Upper lobe of right lung (tissue), 1 donor: ENCODE measurements at regions not wholly inside any gene's neighbourhood (a gene's known extent, or its start where the extent isn't known, plus 50 kb on each side); places are given as distances from the start of the nearest gene placed in this dataset.

Experiments used
- ATAC-seq: fragments of 200-7000 bp; cut with Tn5 transposase; one replicate; pipeline ENCODE4 v1.9.1; 2020; ENCODE audit warnings: mild to moderate bottlenecking, moderate library complexity
- DNase-seq: peaks from one replicate; pipeline ENCODE4 v3.0.0-alpha.2; 2020
- H3K27ac ChIP-seq: fragments of 200-600 bp; one replicate; pipeline ENCODE4 v1.8.0; 2022
- H3K27me3 ChIP-seq: fragments of 200-600 bp; one replicate; pipeline ENCODE4 v1.8.0; 2022; ENCODE audit warnings: mild to moderate bottlenecking
- H3K36me3 ChIP-seq: fragments of 200-600 bp; one replicate; pipeline ENCODE4 v1.8.0; 2022
- H3K4me1 ChIP-seq: fragments of 200-600 bp; one replicate; pipeline ENCODE4 v1.8.0; 2022
- H3K4me3 ChIP-seq: fragments of 200-600 bp; one replicate; pipeline ENCODE4 v1.8.0; 2022; ENCODE audit warnings: mild to moderate bottlenecking
- H3K9me3 ChIP-seq: fragments of 200-600 bp; one replicate; pipeline ENCODE4 v1.8.0; 2022
- CTCF ChIP-seq: fragments of 200-600 bp; IDR thresholded peaks from one replicate; pipeline ENCODE4 v1.8.0; 2022; ENCODE audit warnings: antibody characterized with exemption
- intact Hi-C: fragments of 100-400 bp; cut with DNase I; formaldehyde crosslinking; loops from one replicate; pipeline ENCODE4 v1.11.0; 2022
- donor health status: DM: no; HTN: yes; CAD: no; lungs with severe emphysema.

GRCh38 chr7:156590212-156590611, 50.4 kb upstream of the RNF32 start:
- Histone ChIP-seq H3K36me3 (no peaks in the 10 kb centered on the region), H3K27ac (no peak overlapping the region), H3K27me3 (no peaks in the 10 kb centered on the region), H3K4me1 (no peaks in the 10 kb centered on the region), H3K4me3 (no peak overlapping the region), H3K9me3 (no peaks in the 10 kb centered on the region)
- intact Hi-C loops: no loop called here
- no peak for ATAC-seq
- TF ChIP-seq CTCF: no peak
- DNase-seq: no peak

- intact Hi-C loops: no loop called here
- no peaks in the 10 kb centered on the region for H3K27me3 ChIP-seq
- no peak for TF ChIP-seq CTCF
- no peaks in the 10 kb centered on the region for H3K36me3 ChIP-seq
- no peak for ATAC-seq
- H3K9me3 ChIP-seq: no peaks in the 10 kb centered on the region
- DNase-seq: no peak
- no peak overlapping the region for H3K4me3 ChIP-seq
- no peak overlapping the region for H3K27ac ChIP-seq
- no peaks in the 10 kb centered on the region for H3K4me1 ChIP-seq
Measured at GRCh38 chr7:156589808-156590207, 50.8 kb upstream of the RNF32 start.

GRCh38 chr7:156585926-156586325, 54.6 kb upstream of the RNF32 start:
- Histone ChIP-seq H3K9me3 (no peaks in the 10 kb centered on the region), H3K4me3 (no peak overlapping the region), H3K27ac (no peak overlapping the region), H3K4me1 (no peaks in the 10 kb centered on the region), H3K27me3 (no peaks in the 10 kb centered on the region), H3K36me3 (no peaks in the 10 kb centered on the region)
- TF ChIP-seq CTCF: no peak
- no peak for ATAC-seq
- intact Hi-C loops: no loop called here
- DNase-seq: no peak

- no peak for TF ChIP-seq CTCF
- H3K36me3 ChIP-seq: no peaks in the 10 kb centered on the region
- no peaks in the 10 kb centered on the region for H3K27me3 ChIP-seq
- no peaks in the 10 kb centered on the region for H3K9me3 ChIP-seq
- intact Hi-C loops: no loop called here
- no peaks in the 10 kb centered on the region for H3K4me1 ChIP-seq
- no peak overlapping the region for H3K27ac ChIP-seq
- DNase-seq (no peak), ATAC-seq (no peak)
- no peak overlapping the region for H3K4me3 ChIP-seq
Measured at GRCh38 chr7:156585025-156585648, 55.4 kb upstream of the RNF32 start.

- DNase-seq (no peak), ATAC-seq (no peak)
- H3K36me3 ChIP-seq: no peaks in the 10 kb centered on the region
- no peak overlapping the region for H3K27ac ChIP-seq
- H3K4me1 ChIP-seq: no peaks in the 10 kb centered on the region
- no peaks in the 10 kb centered on the region for H3K9me3 ChIP-seq
- TF ChIP-seq CTCF: no peak
- no peaks in the 10 kb centered on the region for H3K27me3 ChIP-seq
- intact Hi-C loops: no loop called here
- no peak overlapping the region for H3K4me3 ChIP-seq
Measured at GRCh38 chr7:156582591-156583123, 57.9 kb upstream of the RNF32 start.

GRCh38 chr7:156580036-156580435, 60.5 kb upstream of the RNF32 start:
- Histone ChIP-seq H3K27me3 (no peaks in the 10 kb centered on the region), H3K27ac (no peak overlapping the region), H3K4me3 (no peak overlapping the region), H3K9me3 (no peaks in the 10 kb centered on the region), H3K36me3 (no peaks in the 10 kb centered on the region), H3K4me1 (no peaks in the 10 kb centered on the region)
- no peak for DNase-seq
- TF ChIP-seq CTCF: no peak
- ATAC-seq: no peak
- intact Hi-C loops: no loop called here
